T47D (cell line): ENCODE measurements at regions not wholly inside any gene's neighbourhood (a gene's known extent, or its start where the extent isn't known, plus 50 kb on each side); places are given as distances from the start of the nearest gene placed in this dataset.

Experiments used
- DNase-seq, 2 experiments: peaks; one replicate each; pipeline versions ENCODE4 v3.0.0 to v3.0.0-alpha.2; 2011 to 2012; ENCODE audit warnings: low read depth in 1 of 2, low spot score in 1 of 2
- JUND ChIP-seq: IDR thresholded peaks from 2 replicates; pipeline ENCODE4 v1.6.1; 2012; ENCODE audit warnings: low read depth
- in situ Hi-C: cut with HindIII; loops from 2 replicates; pipeline ENCODE4 v1.10.0; 2016; ENCODE audit warnings: low sequenced_read_pairs, low pct_unique_long_range_greater_than_20kb

DNA sequence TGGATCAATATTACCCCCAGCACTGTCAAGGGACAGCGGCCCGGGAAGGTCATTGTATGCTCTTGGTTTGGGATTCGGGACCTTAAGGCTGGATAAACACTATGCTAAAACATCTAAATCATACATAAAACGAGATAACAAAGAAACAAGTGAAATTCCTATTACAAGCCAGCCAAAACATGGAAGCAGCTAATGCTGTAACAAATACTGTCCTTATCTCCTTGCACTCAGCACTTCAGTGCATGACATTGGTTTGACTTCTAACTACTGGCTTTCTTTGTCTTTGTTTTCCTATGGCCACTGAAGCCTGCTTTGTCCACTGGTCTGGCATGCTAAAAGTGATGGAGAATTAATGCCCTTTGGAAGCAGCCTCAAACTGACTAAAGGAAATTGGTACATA lies 516.4 kb upstream of the DPH6 start:
- TF ChIP-seq JUND, result no peak
- no peak for DNase-seq
- in situ Hi-C loops, result no loop called here

- no peak for TF ChIP-seq JUND
- DNase-seq, result no peak
- in situ Hi-C loops, result no loop called here
Observed at GRCh38 chr15:36066757-36067156, 512.7 kb upstream of the CDIN1 start.

DNA sequence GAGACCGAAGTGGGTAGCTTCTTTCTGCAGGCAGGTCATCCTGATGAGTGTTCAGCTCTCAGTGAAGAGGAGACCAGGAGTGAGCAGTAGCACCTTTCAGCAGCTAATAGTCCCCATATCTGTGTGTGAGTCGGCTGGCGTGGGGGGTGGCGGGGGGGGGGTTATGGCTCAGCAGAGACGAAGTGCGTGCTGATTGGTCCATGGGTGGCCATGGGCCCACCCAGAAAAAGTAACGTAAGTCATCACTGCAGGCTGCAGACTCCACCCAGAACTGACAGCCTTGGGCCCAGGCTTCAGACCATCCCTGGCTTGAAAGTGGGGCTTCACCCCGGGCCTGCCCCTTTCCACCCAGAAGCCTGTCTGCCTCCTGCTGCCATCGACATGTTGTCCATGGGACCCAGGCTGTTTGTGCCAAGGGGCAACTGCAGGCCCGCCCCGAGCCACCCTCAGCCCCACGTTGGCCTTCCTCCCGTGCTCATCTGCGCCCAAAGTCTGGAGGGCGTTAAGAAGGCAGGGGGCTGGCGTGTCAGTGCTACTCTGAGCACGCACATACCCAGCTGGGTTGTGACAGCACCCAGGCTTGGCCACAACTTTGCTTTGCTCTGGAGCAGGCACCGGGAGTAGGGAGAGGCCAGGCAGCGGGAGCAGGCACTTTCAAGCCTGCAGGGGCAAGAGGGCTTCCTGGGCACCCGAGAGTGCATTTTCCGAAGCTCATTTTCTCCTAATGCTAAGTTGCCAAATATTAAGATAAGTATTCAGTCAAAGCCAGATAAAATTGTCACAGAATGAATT lies 511.7 kb upstream of the CDIN1 start:
- DNase-seq, result no peak
- in situ Hi-C loops, result no loop called here
- TF ChIP-seq JUND, result no peak

- TF ChIP-seq JUND, result no peak
- in situ Hi-C loops, result no loop called here
- no peak for DNase-seq
Observed at GRCh38 chr15:36075333-36075732, 504.1 kb upstream of the CDIN1 start.

DNA sequence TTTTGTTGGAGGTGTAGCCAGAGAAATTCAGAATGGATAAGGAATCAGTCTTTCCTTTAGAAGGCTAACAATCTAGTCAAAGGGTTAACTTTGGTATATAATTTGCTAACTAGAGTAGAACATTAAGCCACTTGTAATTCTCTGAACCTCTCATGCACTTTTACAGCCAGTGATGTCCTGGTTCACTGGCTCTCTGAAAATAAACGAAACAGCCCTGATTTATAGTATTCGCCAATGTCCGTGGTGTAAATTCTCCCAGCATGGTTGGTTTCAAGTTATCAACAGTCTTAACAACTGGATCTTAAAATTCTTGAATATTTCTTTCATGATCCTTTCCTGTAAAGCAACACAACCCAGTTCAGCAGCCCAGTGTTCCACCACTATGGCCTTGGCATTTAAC lies 500.4 kb upstream of the CDIN1 start:
- no peak for DNase-seq
- in situ Hi-C loops, result no loop called here
- no peak for TF ChIP-seq JUND

DNA sequence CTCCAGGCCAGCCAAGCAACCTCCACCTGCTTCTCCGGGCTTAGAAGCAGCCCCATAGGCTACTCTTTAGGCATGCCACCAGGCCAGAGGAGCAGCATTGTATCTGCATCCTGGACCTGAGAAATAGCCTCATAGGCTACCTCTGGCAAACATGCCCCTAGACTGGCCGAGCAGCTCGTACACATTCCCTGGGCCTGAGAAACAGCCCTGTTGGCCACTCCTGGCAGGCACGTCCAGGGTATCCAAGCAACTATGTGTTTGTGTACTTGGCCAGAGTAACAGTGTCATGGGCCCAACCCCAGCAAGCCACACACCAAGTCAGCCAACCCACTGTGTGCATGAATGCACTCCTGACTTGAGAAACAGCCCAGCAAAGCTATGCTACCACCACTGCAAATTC lies 498.7 kb upstream of the CDIN1 start:
- TF ChIP-seq JUND, result no peak
- DNase-seq, result peak in 1 of 2 experiments; percentile 51
- in situ Hi-C loops, result no loop called here

DNA sequence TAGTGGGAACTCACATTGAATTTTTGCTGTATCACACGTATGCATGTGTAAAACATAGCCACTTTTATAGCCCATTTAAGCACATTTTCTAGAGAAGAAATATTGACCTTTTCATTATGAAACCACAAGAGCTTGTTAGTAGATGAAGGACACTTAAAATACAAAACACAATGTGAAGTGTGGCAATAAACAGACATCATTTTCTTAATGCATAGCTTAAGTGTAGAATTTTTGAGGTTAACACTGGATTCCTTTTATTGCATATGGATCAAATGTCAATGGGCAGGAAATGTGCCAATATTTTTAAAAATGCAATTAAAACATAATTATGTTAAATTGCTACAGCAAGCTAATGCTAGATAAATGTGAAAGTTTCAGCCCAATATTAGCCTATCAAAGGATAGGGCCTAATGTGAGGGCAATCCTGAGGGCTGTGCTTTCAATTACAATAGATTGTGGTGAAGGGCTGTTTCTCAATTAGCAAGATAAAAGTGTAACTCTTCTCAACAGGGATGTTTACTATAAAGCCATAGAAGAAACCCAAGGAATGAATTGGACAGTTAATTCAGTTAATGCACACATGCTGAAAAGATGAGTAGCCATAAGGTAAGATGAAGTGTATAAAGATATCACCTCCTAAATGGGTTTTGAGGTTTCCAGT lies 489.0 kb upstream of the CDIN1 start:
- no peak for TF ChIP-seq JUND
- in situ Hi-C loops, result no loop called here
- no peak for DNase-seq

DNA sequence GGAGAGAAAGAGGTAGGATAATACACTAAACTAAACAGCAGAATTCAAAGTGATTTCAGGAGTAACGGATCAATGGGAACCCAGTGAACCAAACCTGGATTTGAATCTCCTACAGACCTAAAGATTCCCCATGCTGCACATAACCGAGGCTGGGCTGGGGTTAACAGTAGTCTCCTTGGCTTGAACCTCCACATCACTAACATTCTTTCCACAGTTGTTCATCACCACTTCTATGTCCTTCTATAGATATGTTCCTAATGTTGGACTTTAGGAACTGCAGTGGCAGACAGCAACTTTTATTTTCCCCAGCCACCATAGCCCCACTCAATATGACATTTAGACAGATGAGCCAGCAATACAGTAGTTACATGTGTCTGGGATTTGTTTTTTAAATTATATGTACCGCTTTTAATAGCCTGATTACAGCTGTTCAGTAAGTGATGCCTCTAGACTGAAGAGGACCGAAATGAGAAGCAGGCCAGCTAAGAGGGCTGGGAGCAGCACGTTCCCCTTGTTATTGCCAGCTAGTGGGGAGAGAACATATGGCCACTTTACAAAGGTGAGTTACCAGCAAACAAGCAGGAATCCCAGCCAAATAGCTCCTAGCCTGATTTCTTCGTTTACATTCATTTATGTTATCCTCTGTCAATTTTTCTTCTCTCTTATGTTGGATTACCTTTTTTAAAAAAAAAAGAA lies 472.6 kb upstream of the CDIN1 start:
- in situ Hi-C loops, result no loop called here
- no peak for DNase-seq
- TF ChIP-seq JUND, result no peak

DNA sequence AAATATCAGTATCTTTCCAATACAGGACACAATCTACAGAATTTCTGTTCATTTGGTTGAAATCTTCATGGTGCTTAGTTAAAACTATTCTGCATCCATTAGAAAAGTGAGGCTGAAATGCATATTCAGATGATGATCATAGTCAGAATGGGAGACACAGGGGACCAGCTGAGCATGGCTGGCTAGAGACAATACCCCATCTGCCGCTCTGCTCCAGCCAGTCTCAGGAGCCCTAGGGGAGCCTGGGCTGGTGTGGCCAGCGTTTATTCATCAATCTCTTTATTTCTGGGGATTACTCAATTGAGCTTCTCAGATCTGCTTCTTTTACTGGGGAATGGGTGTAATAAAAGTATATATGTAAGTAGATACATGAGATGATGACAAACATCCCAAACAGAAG lies 470.9 kb upstream of the CDIN1 start:
- in situ Hi-C loops, result no loop called here
- TF ChIP-seq JUND, result no peak
- DNase-seq, result no peak

DNA sequence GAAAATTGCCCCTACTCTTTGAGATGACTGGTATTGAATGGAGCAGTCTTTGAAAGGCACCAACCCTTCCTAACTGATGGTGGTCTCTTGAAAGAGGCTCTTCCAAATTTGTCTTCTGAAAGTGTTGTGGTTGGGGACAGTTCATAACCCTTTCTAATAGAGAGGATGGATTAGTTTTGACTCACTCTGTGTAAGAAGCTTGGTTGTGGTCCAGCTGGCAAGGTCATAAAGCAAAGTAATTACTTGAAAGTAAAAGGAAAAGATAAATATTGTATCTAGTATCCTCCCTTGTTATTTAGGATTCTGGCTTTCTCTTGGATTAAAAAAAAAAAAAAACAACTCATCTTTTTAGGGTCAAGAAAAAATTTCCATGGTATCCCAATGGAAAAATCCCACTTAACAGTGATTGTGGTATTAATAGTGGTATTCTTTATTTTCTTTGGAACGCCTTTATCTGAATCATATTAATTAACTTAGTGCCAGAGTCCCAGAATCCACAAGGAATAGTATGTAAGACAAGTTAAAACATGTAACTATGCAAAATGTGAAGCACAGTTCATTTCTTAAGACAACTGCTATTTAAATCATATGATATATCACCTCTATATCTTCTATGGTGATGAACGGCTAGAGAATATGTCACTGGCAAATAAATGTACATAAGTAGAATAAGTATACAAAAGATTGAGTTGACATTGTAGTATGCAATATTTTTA lies 469.3 kb upstream of the CDIN1 start:
- no peak for TF ChIP-seq JUND
- no peak for DNase-seq
- in situ Hi-C loops, result no loop called here

GRCh38 chr15:36110659-36110993 lies 468.8 kb upstream of the CDIN1 start:
- no peak for TF ChIP-seq JUND
- no peak for DNase-seq
- in situ Hi-C loops, result no loop called here

- no peak for TF ChIP-seq JUND
- no peak for DNase-seq
- in situ Hi-C loops, result no loop called here
Observed at GRCh38 chr15:36117296-36117787, 462.1 kb upstream of the CDIN1 start.
